SK-N-SH (cell line): ENCODE measurements at regions not wholly inside any gene's neighbourhood (a gene's known extent, or its start where the extent isn't known, plus 50 kb on each side); places are given as distances from the start of the nearest gene placed in this dataset.

Experiments
- CTCF ChIA-PET: fragments of 300-600, 350-600 bp; formaldehyde crosslinking; extraction: SDS; loops from one replicate; lab custom pipeline; 2021; lab: Yijun Ruan, JAX
- POLR2A ChIA-PET: fragments of 350-600 bp; sonication (Branson Sonifier 250); formaldehyde crosslinking; extraction: SDS; loops from one replicate; lab custom pipeline; 2020; ENCODE audit warnings: antibody characterized with exemption, inconsistent platforms; lab: Yijun Ruan, JAX
- DNase-seq: peaks from one replicate; pipeline ENCODE4 v3.0.0; 2012
- H2AFZ ChIP-seq: fragments of 200-600 bp; sonication (generic); 2 replicates; pipeline ENCODE4 v1.8.1; 2016; ENCODE audit warnings: antibody characterized with exemption, mild to moderate bottlenecking, low read depth
- H3F3A ChIP-seq: fragments of 200-600 bp; sonication (generic); replicated peaks from 2 replicates; pipeline ENCODE3; 2016; ENCODE audit warnings: antibody characterized with exemption, mild to moderate bottlenecking; ENCODE audit not compliant: insufficient read depth
- H3K27ac ChIP-seq, 2 experiments: fragments of 200-500 bp in 1 of 2; fragments of 200-600 bp in 1 of 2; sonication (Bioruptor generic) in 1 of 2; sonication (generic), shearing (Covaris generic) in 1 of 2; 2 replicates each; pipeline versions ENCODE4 v1.5.1 to v1.6.1; 2014 to 2016; ENCODE audit warnings: low read depth in 2 of 2, inconsistent platforms in 1 of 2, low read length in 1 of 2, mild to moderate bottlenecking in 1 of 2, mixed read lengths in 1 of 2
- H3K27me3 ChIP-seq: fragments of 200-600 bp; sonication (generic), shearing (Covaris generic); 2 replicates; pipeline ENCODE4 v1.6.1; 2016; ENCODE audit warnings: mixed run types; ENCODE audit not compliant: insufficient read depth
- H3K36me3 ChIP-seq, 2 experiments: fragments of 200-500 bp in 1 of 2; fragments of 200-600 bp in 1 of 2; sonication (Bioruptor generic) in 1 of 2; sonication (generic) in 1 of 2; replicated peaks in 1 of 2; 2 replicates each; pipeline versions ENCODE3 to v1.5.1; 2014 to 2016; ENCODE audit warnings: low read length in 1 of 2, mild to moderate bottlenecking in 1 of 2; ENCODE audit not compliant: insufficient read depth in 2 of 2, control insufficient read depth in 1 of 2
- H3K4me1 ChIP-seq, 2 experiments: fragments of 200-500 bp in 1 of 2; fragments of 200-600 bp in 1 of 2; sonication (Bioruptor generic) in 1 of 2; sonication (generic), shearing (Covaris generic) in 1 of 2; 2 replicates each; pipeline versions ENCODE4 v1.5.1 to v1.6.1; 2014 to 2016; ENCODE audit warnings: low read depth in 1 of 2, low read length in 1 of 2, mixed run types in 1 of 2; ENCODE audit not compliant: insufficient read depth in 2 of 2, control insufficient read depth in 1 of 2
- H3K4me2 ChIP-seq: fragments of 200-600 bp; sonication (generic), shearing (Covaris generic); 2 replicates; pipeline ENCODE4 v1.6.1; 2017; ENCODE audit warnings: mixed run types
- H3K4me3 ChIP-seq, 2 experiments: fragments of 200-500 bp in 1 of 2; fragments of 200-600 bp in 1 of 2; sonication (Bioruptor generic) in 1 of 2; sonication (generic), shearing (Covaris generic) in 1 of 2; 2 replicates each; pipeline versions ENCODE4 v1.5.1 to v1.8.1; 2014 to 2016; ENCODE audit warnings: low read depth in 2 of 2, inconsistent platforms in 1 of 2, low read length in 1 of 2, mild to moderate bottlenecking in 1 of 2, mixed read lengths in 1 of 2, moderate library complexity in 1 of 2
- H3K79me2 ChIP-seq: fragments of 200-600 bp; sonication (generic); 2 replicates; pipeline ENCODE4 v1.8.1; 2017; ENCODE audit warnings: mild to moderate bottlenecking; ENCODE audit not compliant: insufficient read depth
- H3K9ac ChIP-seq: fragments of 200-600 bp; sonication (generic); 2 replicates; pipeline ENCODE4 v1.6.1; 2017; ENCODE audit warnings: mixed run types
- H3K9me2 ChIP-seq: fragments of 200-600 bp; sonication (generic); 2 replicates; pipeline ENCODE4 v1.6.1; 2017; ENCODE audit warnings: mixed run types
- H3K9me3 ChIP-seq: fragments of 200-600 bp; sonication (generic); 2 replicates; pipeline ENCODE4 v1.6.1; 2017; ENCODE audit warnings: mixed run types, mild to moderate bottlenecking, moderate library complexity
- H4K20me1 ChIP-seq: fragments of 200-600 bp; sonication (generic); 2 replicates; pipeline ENCODE4 v1.6.1; 2017; ENCODE audit warnings: mild to moderate bottlenecking, mixed run types; ENCODE audit not compliant: insufficient read depth
- CTCF ChIP-seq: fragments of 200-600 bp; sonication (generic); IDR thresholded peaks from 2 replicates; pipeline ENCODE4 v1.6.1; 2017; ENCODE audit warnings: antibody characterized with exemption, mild to moderate bottlenecking, moderate library complexity
- ELF1 ChIP-seq: IDR thresholded peaks from 2 replicates; pipeline ENCODE4 v1.4.0; 2012
- FOSL2 ChIP-seq: IDR thresholded peaks from 2 replicates; pipeline ENCODE4 v1.4.0; 2012; ENCODE audit warnings: low read depth, mild to moderate bottlenecking, moderate library complexity, borderline replicate concordance
- FOXJ3 ChIP-seq: sonication (generic); formaldehyde crosslinking; IDR thresholded peaks from 2 replicates; pipeline ENCODE4 v1.5.1; 2020; ENCODE audit warnings: mild to moderate bottlenecking, missing genetic modification reagents
- FOXM1 ChIP-seq: IDR thresholded peaks from 2 replicates; pipeline ENCODE4 v1.4.0; 2012; ENCODE audit warnings: low read depth, mild to moderate bottlenecking
- GABPA ChIP-seq: IDR thresholded peaks from 2 replicates; pipeline ENCODE4 v1.4.0; 2012; ENCODE audit warnings: low read depth, mild to moderate bottlenecking
- GATA2 ChIP-seq: sonication (generic); formaldehyde crosslinking; IDR thresholded peaks from 2 replicates; pipeline ENCODE4 v1.5.0; 2020; ENCODE audit warnings: mild to moderate bottlenecking, missing genetic modification reagents
- IRF3 ChIP-seq: fragments of 150-350 bp; IDR thresholded peaks from 2 replicates; pipeline ENCODE4 v1.6.1; 2016; ENCODE audit warnings: mild to moderate bottlenecking, low read depth, low read length
- MAX ChIP-seq: IDR thresholded peaks from 2 replicates; pipeline ENCODE4 v1.4.0; 2012; ENCODE audit warnings: low read depth
- MXI1 ChIP-seq: IDR thresholded peaks from 2 replicates; pipeline ENCODE4 v1.6.1; 2012; ENCODE audit warnings: mild to moderate bottlenecking, low read depth, low read length, improper control_type of control experiment
- PBX3 ChIP-seq: IDR thresholded peaks from 2 replicates; pipeline ENCODE4; 2012
- POLR2AphosphoS5 ChIP-seq: IDR thresholded peaks from 2 replicates; pipeline ENCODE4 v1.6.1; 2012; ENCODE audit warnings: low read depth, low read length
- RAD21 ChIP-seq: IDR thresholded peaks from 2 replicates; pipeline ENCODE4 v1.6.1; 2012; ENCODE audit warnings: mild to moderate bottlenecking, low read length
- RCOR1 ChIP-seq: fragments of 150-350 bp; IDR thresholded peaks from 2 replicates; pipeline ENCODE4 v1.6.1; 2017; ENCODE audit warnings: antibody characterized with exemption, low read length
- RXRA ChIP-seq: IDR thresholded peaks from 2 replicates; pipeline ENCODE4 v1.4.0; 2012; ENCODE audit warnings: low read depth, mild to moderate bottlenecking, borderline replicate concordance
- SIN3A ChIP-seq: IDR thresholded peaks from 2 replicates; pipeline ENCODE4 v1.6.1; 2012; ENCODE audit warnings: low read depth, mild to moderate bottlenecking, low read length, moderate library complexity, borderline replicate concordance
- SMC3 ChIP-seq: IDR thresholded peaks from 2 replicates; pipeline ENCODE4 v1.6.1; 2012; ENCODE audit warnings: low read depth, low read length, improper control_type of control experiment
- TCF12 ChIP-seq: IDR thresholded peaks from 2 replicates; pipeline ENCODE4 v1.4.0; 2012
- USF1 ChIP-seq: IDR thresholded peaks from 2 replicates; pipeline ENCODE4 v1.4.0; 2012; ENCODE audit warnings: low read depth, borderline replicate concordance
- USF2 ChIP-seq: fragments of 150-350 bp; IDR thresholded peaks from 2 replicates; pipeline ENCODE4 v1.6.1; 2017; ENCODE audit warnings: antibody characterized with exemption, low read length, low read depth, borderline replicate concordance
- ZBTB33 ChIP-seq: IDR thresholded peaks from 2 replicates; pipeline ENCODE4 v1.4.0; 2012; ENCODE audit warnings: low read depth, borderline replicate concordance
- WGBS: methylation state at CpG from one replicate; pipeline ENCODE4 v1.1.6; 2017; ENCODE audit warnings: low lambda C conversion rate; 5-methylcytosine and 5-hydroxymethylcytosine counted together

GRCh38 chr2:84302513-84303412, 156.3 kb downstream of the SUCLG1 start:
- TF ChIP-seq SIN3A, result no peak
- TF ChIP-seq MXI1, result no peak
- TF ChIP-seq TCF12, result no peak
- no peak for TF ChIP-seq GABPA
- no peak for TF ChIP-seq PBX3
- TF ChIP-seq USF1, result no peak
- no peak for TF ChIP-seq RXRA
- TF ChIP-seq FOXM1, result no peak
- no peak for TF ChIP-seq POLR2AphosphoS5
- TF ChIP-seq FOSL2, result no peak
- TF ChIP-seq RAD21, result peak; percentile 74
- peak; percentile 48 for TF ChIP-seq SMC3
- no peak for TF ChIP-seq IRF3
- TF ChIP-seq MAX, result no peak
- TF ChIP-seq CTCF, result peak; percentile 82
- no peak for TF ChIP-seq ZBTB33
- TF ChIP-seq RCOR1, result no peak
- TF ChIP-seq FOXJ3, result no peak
- TF ChIP-seq USF2, result no peak
- TF ChIP-seq GATA2 (CRISPR knock-in tag), result no peak
- TF ChIP-seq ELF1, result no peak
- no peak overlapping the region for H3K27ac ChIP-seq
- H3F3A ChIP-seq, result no peaks in the 10 kb centered on the region
- no peak overlapping the region for H3K4me2 ChIP-seq
- no peaks in the 10 kb centered on the region for H3K9me3 ChIP-seq
- no peak overlapping the region; a peak in 1 of 4 replicates for H3K4me3 ChIP-seq
- POLR2A ChIA-PET, result no interaction called here
- H3K27me3 ChIP-seq, result peaks cover 5% of the 10 kb centered on the region; the same call in 1 of the 2 replicates
- peak; percentile 64 for DNase-seq
- 8% methylated on average over 3 of the region's 3 CpGs for WGBS
- H3K79me2 ChIP-seq, result no peaks in the 10 kb centered on the region
- H4K20me1 ChIP-seq, result no peaks in the 10 kb centered on the region
- CTCF ChIA-PET, result interaction anchor here (0.6 to 2.6 kb wide), 13 partner anchors 10 to 289 kb away, joined by 4 to 15 read pairs (median 5); no protein-coding TSS in a partner anchor
- H2AFZ ChIP-seq, result no peak overlapping the region
- H3K9me2 ChIP-seq, result no peaks in the 10 kb centered on the region
- no peak overlapping the region for H3K9ac ChIP-seq
- no peaks in the 10 kb centered on the region for H3K36me3 ChIP-seq
- no peaks in the 10 kb centered on the region for H3K4me1 ChIP-seq
